Prostate gland (tissue), 2 donors: ENCODE measurements at regions not wholly inside any gene's neighbourhood (a gene's known extent, or its start where the extent isn't known, plus 50 kb on each side); places are given as distances from the start of the nearest gene placed in this dataset.
"Not testable (repeated sequence)": the region's sequence is repeated elsewhere in the genome, so short reads cannot be mapped to it uniquely, and the experiment has no call there.

Experiments used
- DNase-seq: peaks from one replicate; pipeline ENCODE4 v3.0.0-alpha.2; 2019; ENCODE audit warnings: low spot score
- H3K27ac ChIP-seq, 2 donors: fragments of 200-600 bp; sonication (generic); 2 replicates each; pipeline ENCODE4 v1.5.1; 2017 to 2019
- H3K27me3 ChIP-seq: fragments of 200-600 bp; sonication (generic); replicated peaks from 2 replicates; pipeline ENCODE4 v1.5.1; 2019; ENCODE audit not compliant: insufficient read depth
- H3K36me3 ChIP-seq, 2 donors: fragments of 200-600 bp; sonication (generic); 1 replicate in 1 of 2; 2 replicates in 1 of 2; pipeline versions ENCODE4 v1.5.1 to v1.8.1; 2017 to 2019
- H3K4me1 ChIP-seq: fragments of 200-600 bp; sonication (generic); replicated peaks from 2 replicates; pipeline ENCODE4 v1.5.1; 2019
- H3K4me3 ChIP-seq, 2 donors: fragments of 200-600 bp; sonication (generic); 2 replicates each; pipeline ENCODE4 v1.5.1; 2017 to 2019
- H3K9me3 ChIP-seq: fragments of 200-600 bp; sonication (generic); 2 replicates; pipeline ENCODE4 v1.5.1; 2017
- WGBS: methylation state at CpG from one replicate; pipeline ENCODE4 v1.1.5; 2018; 5-methylcytosine and 5-hydroxymethylcytosine counted together
- intact Hi-C: fragments of 100-400 bp; cut with DNase I; formaldehyde crosslinking; loops from one replicate; pipeline ENCODE4 v1.14.2; 2022

DNA sequence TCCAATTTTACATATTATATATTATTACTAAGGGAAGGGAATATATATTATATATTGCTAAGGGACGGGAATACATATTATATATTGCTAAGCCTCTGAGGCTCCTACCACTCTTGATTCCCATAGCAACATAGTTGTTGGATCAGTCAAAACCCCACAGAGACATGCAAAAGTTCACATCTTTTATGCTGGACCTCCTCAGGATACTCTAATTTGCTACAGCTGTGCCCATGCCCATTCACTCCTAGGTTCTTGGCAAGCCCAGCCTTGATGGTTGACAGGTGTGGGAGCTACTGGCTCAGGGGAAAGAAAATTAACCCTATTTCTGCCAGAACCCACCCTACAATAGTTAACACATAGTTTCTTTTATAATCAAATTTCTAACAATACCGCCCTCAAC is 84.6 kb upstream of the POMZP3 start:
- H3K27ac ChIP-seq, H3K4me1 ChIP-seq, DNase-seq, H3K36me3 ChIP-seq, H3K9me3 ChIP-seq, H3K4me3 ChIP-seq, intact Hi-C loops, H3K27me3 ChIP-seq: not testable (repeated sequence)
- WGBS: 93% methylated on average over 2 of the region's 2 CpGs

DNA sequence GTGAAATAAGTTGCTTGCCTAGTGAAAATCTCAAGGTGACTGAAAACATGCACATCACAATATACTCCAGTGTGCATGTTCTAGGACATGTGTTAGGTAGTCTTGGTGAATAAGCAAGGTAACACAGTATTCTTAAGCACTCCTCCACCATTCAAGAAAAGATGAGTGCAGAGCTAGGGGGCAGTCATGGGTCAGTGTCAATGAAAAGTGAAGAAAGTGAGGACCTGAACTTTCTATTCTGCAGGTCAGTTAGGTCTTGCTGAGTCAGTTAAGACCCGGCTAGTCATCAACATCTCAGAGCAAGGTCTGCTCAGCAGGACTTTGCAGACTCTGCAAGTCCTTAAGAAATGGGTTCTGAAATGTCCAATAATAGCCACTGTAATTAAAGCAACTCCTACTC is 82.6 kb upstream of the POMZP3 start:
- 86% methylated on average over 1 of the region's 1 CpG for WGBS
- DNase-seq, intact Hi-C loops, H3K27ac ChIP-seq, H3K36me3 ChIP-seq, H3K27me3 ChIP-seq, H3K4me1 ChIP-seq, H3K4me3 ChIP-seq, H3K9me3 ChIP-seq: not testable (repeated sequence)

DNA sequence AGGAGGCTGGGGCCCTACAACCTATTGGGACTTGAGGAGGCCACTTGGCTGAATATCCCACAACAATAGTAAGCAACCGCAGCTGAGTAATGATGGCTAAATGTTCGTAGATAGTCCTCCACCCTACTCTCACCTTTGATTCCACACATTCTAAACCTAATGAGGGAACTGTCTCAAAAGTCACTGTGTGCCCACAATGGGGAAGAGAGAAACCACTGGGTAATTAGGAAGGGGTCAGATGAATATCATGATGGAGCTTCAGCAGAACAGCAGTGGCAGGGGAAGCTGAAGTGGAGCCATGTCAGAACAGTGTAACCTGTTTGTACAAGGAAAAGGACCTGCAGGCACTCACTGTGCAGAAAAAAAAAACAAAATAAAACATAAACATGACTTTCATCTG is 81.4 kb upstream of the POMZP3 start:
- H3K4me1 ChIP-seq, intact Hi-C loops, H3K4me3 ChIP-seq, H3K27ac ChIP-seq, DNase-seq, H3K9me3 ChIP-seq, H3K27me3 ChIP-seq, H3K36me3 ChIP-seq: not testable (repeated sequence)
- WGBS: 90% methylated on average over 2 of the region's 2 CpGs

DNA sequence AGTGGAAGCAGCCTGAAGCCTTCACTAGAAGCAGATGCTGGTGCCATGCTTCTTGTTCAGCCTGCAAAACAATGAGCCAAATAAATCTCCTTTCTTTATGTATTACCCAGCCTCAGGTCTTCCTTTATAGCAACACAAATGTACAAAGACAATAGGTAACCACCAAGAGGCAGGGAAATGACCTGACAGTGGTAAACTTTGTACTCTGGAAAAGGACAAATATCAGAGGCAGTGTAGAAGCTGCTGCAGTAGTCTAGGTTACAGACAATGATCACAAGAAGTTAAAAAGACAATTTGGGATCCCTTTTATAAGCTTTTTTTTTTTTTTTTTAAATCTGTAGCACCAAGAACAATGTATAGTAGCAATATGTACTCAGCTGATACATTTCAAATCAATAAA is 76.7 kb upstream of the POMZP3 start:
- H3K36me3 ChIP-seq, H3K27ac ChIP-seq, H3K4me3 ChIP-seq, H3K4me1 ChIP-seq, intact Hi-C loops, DNase-seq, H3K27me3 ChIP-seq, H3K9me3 ChIP-seq: not testable (repeated sequence)

DNA sequence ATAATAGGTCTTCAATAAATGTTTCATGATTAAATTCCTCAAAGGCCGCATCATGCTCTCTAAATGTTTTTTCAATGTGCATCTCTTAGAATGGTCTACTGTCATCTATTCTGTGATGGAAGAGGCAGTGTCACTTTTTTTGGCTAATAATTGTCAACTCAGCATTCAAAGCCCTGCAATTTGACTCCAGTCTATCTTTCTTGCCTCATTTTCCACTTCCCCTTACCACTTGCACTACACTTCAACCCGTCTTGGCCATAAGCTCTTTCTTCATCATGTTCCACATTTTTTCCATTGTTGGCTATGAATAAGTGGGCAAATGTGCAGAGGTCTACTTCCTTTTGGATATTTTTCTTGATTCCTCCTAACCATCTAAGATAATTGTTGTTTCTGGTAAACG is 59.2 kb upstream of the POMZP3 start:
- 97% methylated on average over 2 of the region's 3 CpGs for WGBS
- H3K27me3 ChIP-seq, intact Hi-C loops, H3K36me3 ChIP-seq, H3K4me1 ChIP-seq, DNase-seq, H3K9me3 ChIP-seq, H3K4me3 ChIP-seq, H3K27ac ChIP-seq: not testable (repeated sequence)

DNA sequence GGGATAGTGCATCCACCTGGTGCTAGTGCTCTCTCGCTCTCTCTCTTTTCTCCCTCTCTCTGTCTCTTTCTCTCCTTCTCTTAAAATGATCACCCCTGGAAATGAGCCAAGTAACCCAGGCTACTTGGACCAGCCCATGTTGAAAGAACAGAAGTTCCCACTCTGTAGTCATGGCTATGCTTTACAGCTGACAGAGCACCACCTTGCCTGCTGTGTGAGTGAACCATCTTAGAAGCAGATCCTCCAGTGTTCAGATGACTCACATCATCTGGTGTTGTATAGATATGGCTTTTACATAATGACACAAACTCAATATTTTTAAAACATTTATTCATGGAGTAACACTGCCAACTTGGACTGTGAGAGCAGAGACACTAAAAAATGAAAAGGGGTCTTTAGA is 57.7 kb upstream of the POMZP3 start:
- H3K27ac ChIP-seq, H3K4me1 ChIP-seq, H3K36me3 ChIP-seq, H3K27me3 ChIP-seq, DNase-seq, H3K4me3 ChIP-seq, intact Hi-C loops, H3K9me3 ChIP-seq: not testable (repeated sequence)
- 100% methylated on average over 1 of the region's 1 CpG for WGBS

DNA sequence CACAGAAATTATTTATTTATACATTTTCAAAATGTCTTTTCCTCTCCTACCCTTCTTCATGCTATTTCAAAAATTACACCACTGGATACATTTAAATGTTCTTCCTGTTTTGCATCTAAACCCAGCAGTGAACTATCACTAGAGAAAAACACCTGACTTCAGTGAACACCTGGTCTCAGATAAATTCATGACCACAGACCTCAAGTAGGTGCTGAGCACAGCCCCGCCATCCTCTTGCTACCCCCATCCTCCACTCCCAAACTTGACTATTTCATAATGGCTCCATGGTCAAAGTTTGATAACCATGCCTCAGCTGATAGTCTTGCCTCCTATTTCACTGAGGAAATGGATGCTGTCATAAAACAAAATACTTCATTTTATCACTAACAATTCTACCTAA is 56.6 kb upstream of the POMZP3 start:
- H3K27ac ChIP-seq, H3K4me3 ChIP-seq, H3K9me3 ChIP-seq, H3K36me3 ChIP-seq, DNase-seq, intact Hi-C loops, H3K27me3 ChIP-seq, H3K4me1 ChIP-seq: not testable (repeated sequence)
- 96% methylated on average over 1 of the region's 1 CpG for WGBS

DNA sequence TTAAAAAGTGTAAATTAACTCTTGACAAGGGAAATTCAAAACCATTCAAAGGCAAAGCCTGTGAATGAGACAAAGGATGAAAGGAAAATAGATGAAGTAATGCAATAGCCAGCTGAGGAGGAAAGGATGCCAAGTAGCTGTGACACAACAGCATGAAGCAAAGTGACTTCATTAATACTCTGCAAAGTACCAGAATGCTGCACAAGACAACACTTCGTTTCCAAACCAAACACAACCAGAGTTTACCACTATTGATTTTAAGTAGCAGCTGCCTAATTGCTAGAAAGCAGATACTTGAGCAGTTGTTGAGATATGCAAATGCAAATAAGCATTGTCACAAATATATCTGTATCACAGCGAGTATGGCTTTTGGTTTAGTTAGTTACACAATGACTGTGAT is 54.7 kb upstream of the POMZP3 start:
- H3K27me3 ChIP-seq, H3K9me3 ChIP-seq, H3K27ac ChIP-seq, DNase-seq, intact Hi-C loops, H3K4me3 ChIP-seq, H3K36me3 ChIP-seq, H3K4me1 ChIP-seq: not testable (repeated sequence)
- WGBS: 70% methylated on average over 2 of the region's 2 CpGs

DNA sequence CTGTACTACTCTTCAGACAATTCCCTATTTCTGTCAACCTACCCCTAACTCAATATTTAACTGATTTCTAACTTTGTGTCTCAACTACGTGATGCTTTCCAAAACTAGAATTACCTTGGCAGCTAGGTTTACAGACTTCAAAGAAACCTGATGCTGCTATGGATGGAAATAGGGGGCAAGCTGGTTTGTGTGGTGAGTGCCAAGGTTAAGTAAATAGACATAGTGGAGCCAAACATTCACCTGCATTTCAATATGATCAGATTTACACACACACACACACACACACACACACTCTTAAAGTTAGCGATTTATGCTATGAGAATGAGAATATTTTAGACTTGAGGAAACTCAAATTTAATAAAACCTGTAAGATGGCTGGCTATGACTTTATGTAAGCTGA is 52.1 kb upstream of the POMZP3 start:
- intact Hi-C loops: not testable (repeated sequence)
- 39% methylated on average over 2 of the region's 2 CpGs for WGBS

DNA sequence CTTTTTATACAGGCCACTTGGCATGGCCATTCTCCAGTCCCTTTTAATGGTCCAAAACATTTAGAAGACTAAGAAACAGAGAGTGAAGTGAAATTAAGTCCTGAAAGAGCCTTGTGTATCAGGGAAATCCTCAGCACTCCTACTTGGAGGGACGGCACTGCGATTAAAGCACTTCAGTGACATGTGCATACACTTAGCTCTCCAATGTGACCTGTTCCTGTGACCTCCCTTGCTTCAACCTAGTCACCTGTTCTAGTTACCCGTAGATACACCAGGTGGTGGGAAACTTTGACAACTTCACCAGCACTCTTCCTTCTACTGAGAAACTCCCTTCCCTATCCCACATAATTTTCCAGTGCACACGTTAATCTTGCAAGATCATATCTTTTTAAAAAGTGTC is 51.4 kb upstream of the POMZP3 start:
- H3K9me3 ChIP-seq, intact Hi-C loops, H3K4me1 ChIP-seq, H3K27ac ChIP-seq, H3K4me3 ChIP-seq, H3K27me3 ChIP-seq, DNase-seq, H3K36me3 ChIP-seq: not testable (repeated sequence)
- 75% methylated on average over 4 of the region's 4 CpGs for WGBS

More for the DNA sequence above, 52.1 kb upstream of the POMZP3 start:
- not testable (repeated sequence) for H3K4me3 ChIP-seq, DNase-seq, H3K27me3 ChIP-seq, H3K4me1 ChIP-seq, H3K9me3 ChIP-seq, H3K27ac ChIP-seq, H3K36me3 ChIP-seq

DNA sequence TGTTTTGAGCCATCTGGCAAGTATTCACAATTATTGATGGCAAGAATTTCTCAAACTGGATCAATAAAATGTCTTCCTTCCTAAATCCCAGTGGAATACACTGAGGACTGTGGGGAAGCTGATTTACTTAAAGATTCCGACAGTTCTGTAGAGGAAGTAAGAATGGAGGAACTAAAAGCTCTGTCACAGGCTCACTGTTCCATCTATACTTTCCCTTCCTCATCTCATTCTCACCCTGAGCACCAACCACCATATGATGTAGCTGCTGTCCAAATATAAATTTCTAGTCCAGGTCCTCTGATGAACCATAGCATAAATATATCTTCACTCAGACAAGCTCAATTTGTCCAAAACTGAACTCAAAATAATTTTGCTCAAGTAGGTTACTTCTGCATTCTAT is 49.8 kb upstream of the POMZP3 start:
- H3K9me3 ChIP-seq, H3K36me3 ChIP-seq, DNase-seq, H3K27me3 ChIP-seq, H3K4me3 ChIP-seq, H3K27ac ChIP-seq, H3K4me1 ChIP-seq, intact Hi-C loops: not testable (repeated sequence)
- 93% methylated on average over 1 of the region's 1 CpG for WGBS
